Naive B cell (primary cell): ENCODE measurements at regions not wholly inside any gene's neighbourhood (a gene's known extent, or its start where the extent isn't known, plus 50 kb on each side); places are given as distances from the start of the nearest gene placed in this dataset.
"Not testable (repeated sequence)": the region's sequence is repeated elsewhere in the genome, so short reads cannot be mapped to it uniquely, and the experiment has no call there.

ENCODE experiments used
- ATAC-seq, 2 donors: fragments of 150-1000 bp; cut with Tn5 transposase; 2 replicates each; pipeline ENCODE4 v1.10.0; 2021; ENCODE audit warnings: low read depth in 2 of 2, mild to moderate bottlenecking in 2 of 2, moderate library complexity in 2 of 2
- DNase-seq: peaks from one replicate; pipeline ENCODE4 v3.0.0; 2022
- H3K27ac Mint-ChIP-seq, 6 donors: one replicate each; pipeline ENCODE4 v1.8.0; 2020 to 2022; ENCODE audit warnings: mild to moderate bottlenecking in 6 of 6, mixed read lengths in 6 of 6, moderate library complexity in 5 of 6, inconsistent platforms in 2 of 6
- H3K27me3 Mint-ChIP-seq, 3 donors: one replicate each; pipeline ENCODE4 v1.8.0; 2021 to 2022; ENCODE audit warnings: mixed read lengths in 3 of 3, mild to moderate bottlenecking in 1 of 3
- H3K36me3 Mint-ChIP-seq, 2 donors: one replicate each; pipeline ENCODE4 v1.8.0; 2020 to 2022; ENCODE audit warnings: mixed read lengths in 2 of 2, inconsistent platforms in 1 of 2, mild to moderate bottlenecking in 1 of 2
- H3K4me1 Mint-ChIP-seq, 3 donors: one replicate each; pipeline ENCODE4 v1.8.0; 2020 to 2022; ENCODE audit warnings: mixed read lengths in 3 of 3, inconsistent platforms in 1 of 3, mild to moderate bottlenecking in 1 of 3, moderate library complexity in 1 of 3
- H3K4me3 Mint-ChIP-seq, 8 donors: one replicate each; pipeline ENCODE4 v1.8.0; 2020 to 2022; ENCODE audit warnings: mild to moderate bottlenecking in 8 of 8, mixed read lengths in 8 of 8, moderate library complexity in 8 of 8, inconsistent platforms in 2 of 8
- H3K9me3 Mint-ChIP-seq, 7 donors: one replicate each; pipeline ENCODE4 v1.8.0; 2020 to 2022; ENCODE audit warnings: mixed read lengths in 7 of 7, mild to moderate bottlenecking in 5 of 7, inconsistent platforms in 2 of 7, moderate library complexity in 1 of 7

DNA sequence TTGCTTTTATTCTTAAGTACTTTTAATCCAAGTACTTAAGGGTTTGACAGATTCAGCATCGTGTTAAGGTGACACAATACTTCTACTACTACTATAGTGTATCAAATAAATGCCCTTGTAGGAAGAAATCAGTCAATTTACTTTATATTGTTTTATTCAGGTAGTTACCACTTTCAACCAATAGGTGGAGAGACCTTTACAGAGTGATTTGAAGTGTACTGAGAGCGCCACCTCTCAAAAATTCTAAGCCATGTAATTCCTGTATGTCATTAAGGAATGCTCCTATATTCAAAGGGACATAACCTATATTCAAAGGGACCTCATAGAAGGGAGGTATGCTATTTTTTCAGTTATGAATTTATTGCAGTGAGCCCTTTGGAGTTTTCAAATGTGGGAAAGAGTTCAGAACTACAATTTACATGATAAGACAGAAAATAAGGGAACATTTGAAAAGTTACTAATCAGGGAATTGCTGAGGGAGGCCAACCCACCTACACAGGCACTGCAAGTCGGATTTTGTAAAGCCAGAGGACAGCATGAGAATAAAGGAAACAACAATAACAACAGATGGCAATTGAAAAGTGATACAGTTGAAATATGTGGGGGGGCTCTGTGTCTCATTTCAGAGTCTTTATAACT lies 955.6 kb downstream of the TBC1D32 start:
- Mint-ChIP-seq H3K27me3 (no peaks in the 10 kb centered on the region), H3K4me1 (peaks cover 0 to 8% (median 0%) of the 10 kb centered on the region in 3 donors), H3K27ac (no peak overlapping the region), H3K9me3 (no peaks in the 10 kb centered on the region), H3K36me3 (no peaks in the 10 kb centered on the region), H3K4me3 (no peak overlapping the region)
- ATAC-seq (peak; percentile 62 to 80), DNase-seq (peak; percentile 19)

DNA sequence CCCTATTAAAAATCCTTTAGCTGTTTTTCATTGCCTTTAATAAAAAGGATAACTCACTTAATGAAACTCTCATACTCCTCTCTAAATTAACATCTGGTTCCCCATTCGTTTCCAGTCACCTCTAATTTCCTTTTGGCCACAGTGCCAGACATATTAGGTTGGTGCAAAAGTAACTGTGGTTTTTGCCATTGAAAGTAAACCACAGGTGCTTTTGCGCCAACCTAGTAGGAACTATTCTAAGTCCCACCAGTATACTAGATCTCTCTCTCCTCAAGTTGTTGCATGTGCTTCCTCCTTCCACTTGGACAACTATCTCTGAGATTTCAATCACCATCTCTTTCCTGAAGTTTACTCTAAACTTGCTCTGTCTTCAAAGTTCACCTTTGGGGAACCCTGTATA lies 961.1 kb downstream of the TBC1D32 start:
- DNase-seq (no peak), ATAC-seq (no peak)
- Mint-ChIP-seq H3K27me3 (no peaks in the 10 kb centered on the region), H3K4me3 (no peak overlapping the region), H3K9me3 (no peaks in the 10 kb centered on the region), H3K4me1 (peaks cover 0 to 9% (median 0%) of the 10 kb centered on the region in 3 donors), H3K36me3 (no peaks in the 10 kb centered on the region), H3K27ac (peak overlapping the region in 1 of 6 donors; percentile 27)

DNA sequence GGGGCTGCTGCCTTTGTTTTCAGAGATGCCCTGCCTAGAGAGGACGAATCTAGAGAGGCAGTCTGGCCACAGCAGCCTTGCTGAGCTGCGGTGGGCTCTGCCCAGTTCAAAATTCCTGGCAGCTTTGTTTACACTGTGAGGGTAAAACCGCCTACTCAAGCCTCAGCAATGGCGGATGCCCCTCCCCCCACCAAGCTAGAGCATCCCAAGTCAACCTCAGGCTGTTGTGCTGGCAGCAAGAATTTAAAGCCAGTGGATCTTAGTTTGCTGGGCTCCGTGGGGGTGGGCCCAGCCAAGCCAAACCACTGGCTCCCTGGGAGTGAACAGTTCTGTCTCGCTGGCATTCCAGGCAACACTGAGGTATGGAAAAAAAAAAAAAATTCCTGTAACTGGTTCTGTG lies 970.9 kb downstream of the TBC1D32 start:
- Mint-ChIP-seq H3K36me3 (peaks cover 0 to 9% of the 10 kb centered on the region in 2 donors), H3K4me3 (no peak overlapping the region), H3K4me1 (no peaks in the 10 kb centered on the region), H3K9me3 (peaks cover 5 to 29% (median 22%) of the 10 kb centered on the region in 7 donors), H3K27ac (no peak overlapping the region), H3K27me3 (peaks cover 0 to 12% (median 10%) of the 10 kb centered on the region in 3 donors)
- DNase-seq (no peak), ATAC-seq (no peak)

- DNase-seq, H3K4me3 Mint-ChIP-seq, H3K27ac Mint-ChIP-seq, H3K36me3 Mint-ChIP-seq, ATAC-seq, H3K27me3 Mint-ChIP-seq: not testable (repeated sequence)
- H3K4me1 Mint-ChIP-seq = peaks cover 7 to 12% (median 10%) of the 10 kb centered on the region in 3 donors
- peaks cover 7 to 47% (median 28%) of the 10 kb centered on the region in 7 donors for H3K9me3 Mint-ChIP-seq
Observed at GRCh38 chr6:120358535-120358934, 975.7 kb downstream of the TBC1D32 start.

- Mint-ChIP-seq H3K27ac (no peak overlapping the region), H3K36me3 (peaks cover 0 to 9% of the 10 kb centered on the region in 2 donors), H3K4me1 (peaks cover 7 to 19% (median 19%) of the 10 kb centered on the region in 3 donors), H3K27me3 (peaks cover 0 to 3% (median 0%) of the 10 kb centered on the region in 3 donors), H3K4me3 (no peak overlapping the region), H3K9me3 (peaks cover 7 to 45% (median 26%) of the 10 kb centered on the region in 7 donors)
- ATAC-seq (no peak), DNase-seq (no peak)
Observed at GRCh38 chr6:120357447-120357846, 976.8 kb downstream of the TBC1D32 start.

GRCh38 chr6:120355822-120356221 lies 978.5 kb downstream of the TBC1D32 start:
- no peak overlapping the region for H3K4me3 Mint-ChIP-seq
- DNase-seq = no peak
- peaks cover 7 to 39% (median 24%) of the 10 kb centered on the region in 7 donors for H3K9me3 Mint-ChIP-seq
- peaks cover 0 to 9% of the 10 kb centered on the region in 2 donors for H3K36me3 Mint-ChIP-seq
- peaks cover 7 to 24% (median 22%) of the 10 kb centered on the region in 3 donors for H3K4me1 Mint-ChIP-seq
- ATAC-seq = no peak
- H3K27me3 Mint-ChIP-seq = no peaks in the 10 kb centered on the region
- H3K27ac Mint-ChIP-seq = no peak overlapping the region

- DNase-seq = no peak
- Mint-ChIP-seq H3K27me3 (no peaks in the 10 kb centered on the region), H3K36me3 (peaks cover 0 to 9% of the 10 kb centered on the region in 2 donors)
Observed at GRCh38 chr6:120354452-120355098, 979.7 kb downstream of the TBC1D32 start.

GRCh38 chr6:120352491-120352890 lies 981.8 kb downstream of the TBC1D32 start:
- DNase-seq = no peak
- ATAC-seq = no peak
- H3K4me1 Mint-ChIP-seq = peaks cover 7 to 24% (median 22%) of the 10 kb centered on the region in 3 donors
- H3K36me3 Mint-ChIP-seq = no peaks in the 10 kb centered on the region
- no peaks in the 10 kb centered on the region for H3K27me3 Mint-ChIP-seq
- H3K4me3 Mint-ChIP-seq = no peak overlapping the region
- peaks cover 0 to 8% (median under 1%) of the 10 kb centered on the region in 7 donors for H3K9me3 Mint-ChIP-seq
- H3K27ac Mint-ChIP-seq = peak overlapping the region in 1 of 6 donors; percentile 70

More at GRCh38 chr6:120354452-120355098, 979.7 kb downstream of the TBC1D32 start:
- ATAC-seq = peak; percentile 35 to 52
- H3K4me1 Mint-ChIP-seq = peaks cover 7 to 24% (median 22%) of the 10 kb centered on the region in 3 donors
- H3K4me3 Mint-ChIP-seq = no peak overlapping the region
- peaks cover 5 to 27% (median 12%) of the 10 kb centered on the region in 7 donors for H3K9me3 Mint-ChIP-seq
- no peak overlapping the region for H3K27ac Mint-ChIP-seq

DNA sequence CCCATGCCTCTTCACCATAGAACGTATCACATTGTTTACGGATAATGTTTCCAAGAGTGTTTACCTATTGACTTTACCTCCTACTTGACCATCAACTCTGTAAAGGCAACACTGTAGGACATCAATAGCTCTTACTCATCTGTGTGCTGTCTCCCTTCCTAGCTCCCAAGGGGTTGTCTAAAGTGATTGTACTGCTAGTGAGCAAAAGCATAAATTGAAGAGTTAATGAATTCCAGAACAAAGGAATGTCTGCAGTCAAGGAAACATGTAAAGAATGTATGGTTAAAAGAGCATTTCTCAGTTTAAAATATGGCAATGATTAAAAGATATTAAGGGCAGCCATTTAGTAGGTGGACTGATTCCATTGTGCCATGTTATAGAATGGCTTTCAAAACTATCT lies 985.4 kb downstream of the TBC1D32 start:
- Mint-ChIP-seq H3K27ac (peak overlapping the region in 1 of 6 donors; percentile 15), H3K4me1 (peaks cover 0 to 16% (median 13%) of the 10 kb centered on the region in 3 donors), H3K9me3 (peaks cover 0 to 3% (median 0%) of the 10 kb centered on the region in 7 donors), H3K36me3 (no peaks in the 10 kb centered on the region), H3K27me3 (no peaks in the 10 kb centered on the region), H3K4me3 (no peak overlapping the region)
- DNase-seq = no peak
- no peak for ATAC-seq

- Mint-ChIP-seq H3K27me3 (no peaks in the 10 kb centered on the region), H3K36me3 (no peaks in the 10 kb centered on the region), H3K27ac (no peak overlapping the region), H3K4me1 (no peaks in the 10 kb centered on the region), H3K9me3 (no peaks in the 10 kb centered on the region), H3K4me3 (no peak overlapping the region)
- ATAC-seq (no peak), DNase-seq (no peak)
Observed at GRCh38 chr6:120328521-120328920, 979.0 kb upstream of the MAN1A1 start.

GRCh38 chr6:120320481-120321162 lies 971.1 kb upstream of the MAN1A1 start:
- DNase-seq (no peak), ATAC-seq (no peak)
- H3K27ac Mint-ChIP-seq = no peak overlapping the region
- peaks cover 5 to 26% (median 11%) of the 10 kb centered on the region in 7 donors for H3K9me3 Mint-ChIP-seq
- no peak overlapping the region for H3K4me3 Mint-ChIP-seq
- peaks cover 8 to 19% of the 10 kb centered on the region in 2 donors for H3K36me3 Mint-ChIP-seq
- no peaks in the 10 kb centered on the region for H3K27me3 Mint-ChIP-seq
- H3K4me1 Mint-ChIP-seq = no peaks in the 10 kb centered on the region

GRCh38 chr6:120304223-120304622 lies 954.7 kb upstream of the MAN1A1 start:
- ATAC-seq (no peak), DNase-seq (no peak)
- H3K27ac Mint-ChIP-seq = no peak overlapping the region
- no peaks in the 10 kb centered on the region for H3K27me3 Mint-ChIP-seq
- no peaks in the 10 kb centered on the region for H3K4me1 Mint-ChIP-seq
- H3K9me3 Mint-ChIP-seq = no peaks in the 10 kb centered on the region
- no peaks in the 10 kb centered on the region for H3K36me3 Mint-ChIP-seq
- H3K4me3 Mint-ChIP-seq = no peak overlapping the region

- Mint-ChIP-seq H3K27me3 (no peaks in the 10 kb centered on the region), H3K9me3 (no peaks in the 10 kb centered on the region), H3K27ac (no peak overlapping the region), H3K4me1 (no peaks in the 10 kb centered on the region), H3K4me3 (no peak overlapping the region), H3K36me3 (no peaks in the 10 kb centered on the region)
- DNase-seq (no peak), ATAC-seq (no peak)
Observed at GRCh38 chr6:120303527-120303926, 954.0 kb upstream of the MAN1A1 start.

- Mint-ChIP-seq H3K4me3 (no peak overlapping the region), H3K36me3 (no peaks in the 10 kb centered on the region)
Observed at GRCh38 chr6:120302041-120302440, 952.5 kb upstream of the MAN1A1 start.

More at GRCh38 chr6:120302041-120302440, 952.5 kb upstream of the MAN1A1 start:
- Mint-ChIP-seq H3K4me1 (no peaks in the 10 kb centered on the region), H3K27me3 (no peaks in the 10 kb centered on the region), H3K9me3 (no peaks in the 10 kb centered on the region), H3K27ac (no peak overlapping the region)
- DNase-seq (no peak), ATAC-seq (no peak)
